ENCODE measurements at regions not wholly inside any gene's neighbourhood (a gene's known extent, or its start where the extent isn't known, plus 50 kb on each side); places are given as distances from the start of the nearest gene placed in this dataset.

DNA sequence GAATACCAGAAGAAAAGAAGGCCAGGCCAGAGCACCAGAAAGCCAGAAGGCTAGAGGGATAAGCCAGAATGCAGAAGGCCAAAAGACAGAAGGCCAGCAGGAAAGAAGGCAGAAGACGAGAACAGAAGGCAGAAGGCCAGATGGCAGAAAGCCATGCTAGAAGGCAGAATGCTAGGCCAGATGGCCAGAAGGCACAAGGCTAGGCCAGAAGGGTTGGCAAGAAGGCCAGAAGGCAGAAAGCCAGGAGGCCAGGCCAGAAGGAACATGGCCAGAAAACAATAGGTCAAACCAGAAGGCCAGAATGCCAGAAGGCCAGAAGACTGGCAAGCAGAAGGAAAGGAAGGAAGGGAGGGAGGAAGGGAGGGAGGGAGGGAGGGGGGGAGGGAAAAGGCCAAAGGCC lies 188.8 kb downstream of the TUBA3C start:
- TF ChIP-seq, protein P1, sequence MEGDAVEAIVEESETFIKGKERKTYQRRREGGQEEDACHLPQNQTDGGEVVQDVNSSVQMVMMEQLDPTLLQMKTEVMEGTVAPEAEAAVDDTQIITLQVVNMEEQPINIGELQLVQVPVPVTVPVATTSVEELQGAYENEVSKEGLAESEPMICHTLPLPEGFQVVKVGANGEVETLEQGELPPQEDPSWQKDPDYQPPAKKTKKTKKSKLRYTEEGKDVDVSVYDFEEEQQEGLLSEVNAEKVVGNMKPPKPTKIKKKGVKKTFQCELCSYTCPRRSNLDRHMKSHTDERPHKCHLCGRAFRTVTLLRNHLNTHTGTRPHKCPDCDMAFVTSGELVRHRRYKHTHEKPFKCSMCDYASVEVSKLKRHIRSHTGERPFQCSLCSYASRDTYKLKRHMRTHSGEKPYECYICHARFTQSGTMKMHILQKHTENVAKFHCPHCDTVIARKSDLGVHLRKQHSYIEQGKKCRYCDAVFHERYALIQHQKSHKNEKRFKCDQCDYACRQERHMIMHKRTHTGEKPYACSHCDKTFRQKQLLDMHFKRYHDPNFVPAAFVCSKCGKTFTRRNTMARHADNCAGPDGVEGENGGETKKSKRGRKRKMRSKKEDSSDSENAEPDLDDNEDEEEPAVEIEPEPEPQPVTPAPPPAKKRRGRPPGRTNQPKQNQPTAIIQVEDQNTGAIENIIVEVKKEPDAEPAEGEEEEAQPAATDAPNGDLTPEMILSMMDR (IDR thresholded peaks at IDR 0.05) = no peak
- no peaks in the 10 kb centered on the region for H3K4me1 ChIP-seq
- no peak for ATAC-seq
- H3K27ac ChIP-seq = no peak overlapping the region
- H3K27me3 ChIP-seq (ENCODE audit: low read depth) = no peaks in the 10 kb centered on the region
- intact Hi-C loops (cut with DNase I) = no loop called here
- no peak overlapping the region for H3K4me3 ChIP-seq
- no peak for DNase-seq
- H3K9me3 ChIP-seq = peaks cover 8% of the 10 kb centered on the region
- H3K36me3 ChIP-seq = no peaks in the 10 kb centered on the region

DNA sequence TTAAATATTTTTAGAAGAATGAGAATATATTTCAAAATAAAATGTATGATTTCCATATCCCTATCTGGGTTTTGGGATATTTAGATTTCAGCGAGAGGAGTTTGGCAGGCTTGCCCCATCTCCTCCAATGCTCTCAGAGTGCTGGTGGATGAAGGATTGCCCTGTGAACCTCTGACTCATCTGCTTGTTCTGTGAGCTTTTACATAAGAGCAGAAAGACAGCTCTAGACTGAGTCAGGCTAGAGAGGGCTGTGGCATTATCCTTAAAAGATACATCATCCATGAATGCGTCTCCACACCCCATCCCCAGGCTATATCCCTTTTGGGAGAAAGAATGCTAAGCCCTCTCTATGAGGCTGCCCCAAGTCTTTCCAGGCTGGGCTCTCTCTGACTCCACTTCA lies 190.6 kb downstream of the TUBA3C start:
- intact Hi-C loops (cut with DNase I) = no loop called here
- TF ChIP-seq, protein P1 (IDR thresholded peaks at IDR 0.05) = no peak
- Histone ChIP-seq H3K36me3 (no peaks in the 10 kb centered on the region), H3K27ac (no peak overlapping the region), H3K27me3 (ENCODE audit: low read depth) (no peaks in the 10 kb centered on the region), H3K4me1 (no peaks in the 10 kb centered on the region), H3K9me3 (peaks cover 8% of the 10 kb centered on the region), H3K4me3 (no peak overlapping the region)
- ATAC-seq (no peak), DNase-seq (no peak)

DNA sequence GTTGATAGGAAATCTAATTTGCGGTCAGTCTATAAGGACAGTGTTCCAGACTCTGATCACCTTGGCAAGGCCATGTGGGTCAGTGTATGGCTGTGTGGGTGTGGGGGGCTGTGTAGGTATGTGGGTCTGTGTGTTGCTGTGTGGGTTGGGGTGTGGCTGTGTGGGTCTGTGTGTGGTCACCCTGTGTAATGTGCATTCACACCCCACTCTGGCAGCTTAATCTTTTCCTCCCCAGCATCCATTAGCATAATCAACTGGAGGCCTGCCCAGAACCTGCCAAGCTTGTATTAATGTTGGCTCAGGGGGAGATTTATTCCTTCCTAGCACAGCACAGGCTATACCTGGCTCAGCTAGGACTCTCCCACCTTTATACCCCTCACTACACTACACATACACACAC lies 203.2 kb downstream of the TUBA3C start:
- intact Hi-C loops (cut with DNase I) = no loop called here
- H3K36me3 ChIP-seq = no peaks in the 10 kb centered on the region
- ATAC-seq (no peak), DNase-seq (no peak)
- no peak overlapping the region for H3K27ac ChIP-seq
- H3K9me3 ChIP-seq = no peaks in the 10 kb centered on the region
- H3K4me3 ChIP-seq = no peak overlapping the region
- H3K4me1 ChIP-seq = no peaks in the 10 kb centered on the region
- TF ChIP-seq, protein P1 (IDR thresholded peaks at IDR 0.05) = no peak
- no peaks in the 10 kb centered on the region for H3K27me3 ChIP-seq (ENCODE audit: low read depth)

DNA sequence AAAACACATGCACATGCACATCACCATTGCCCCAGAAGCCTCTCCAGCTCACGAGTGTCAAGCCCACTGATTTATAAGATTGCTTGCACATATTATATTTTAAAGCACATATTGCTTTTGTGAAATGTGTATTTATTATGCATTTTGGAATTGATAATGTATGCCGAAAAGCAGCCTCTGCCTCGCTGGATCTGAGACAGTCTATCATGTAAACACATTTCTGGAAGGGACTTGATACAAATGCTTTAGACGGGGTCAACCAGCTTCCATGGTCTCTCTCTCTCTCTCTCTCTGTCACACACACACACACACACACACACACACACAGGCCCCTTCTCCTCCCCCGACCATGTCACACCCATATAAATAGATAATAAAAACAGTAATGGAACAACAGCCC lies 203.8 kb downstream of the TUBA3C start:
- Histone ChIP-seq H3K27me3 (ENCODE audit: low read depth) (no peaks in the 10 kb centered on the region), H3K9me3 (no peaks in the 10 kb centered on the region), H3K4me1 (no peaks in the 10 kb centered on the region), H3K36me3 (no peaks in the 10 kb centered on the region), H3K27ac (no peak overlapping the region), H3K4me3 (no peak overlapping the region)
- no peak for DNase-seq
- TF ChIP-seq, protein P1 (IDR thresholded peaks at IDR 0.05) = no peak
- intact Hi-C loops (cut with DNase I) = no loop called here
- no peak for ATAC-seq

DNA sequence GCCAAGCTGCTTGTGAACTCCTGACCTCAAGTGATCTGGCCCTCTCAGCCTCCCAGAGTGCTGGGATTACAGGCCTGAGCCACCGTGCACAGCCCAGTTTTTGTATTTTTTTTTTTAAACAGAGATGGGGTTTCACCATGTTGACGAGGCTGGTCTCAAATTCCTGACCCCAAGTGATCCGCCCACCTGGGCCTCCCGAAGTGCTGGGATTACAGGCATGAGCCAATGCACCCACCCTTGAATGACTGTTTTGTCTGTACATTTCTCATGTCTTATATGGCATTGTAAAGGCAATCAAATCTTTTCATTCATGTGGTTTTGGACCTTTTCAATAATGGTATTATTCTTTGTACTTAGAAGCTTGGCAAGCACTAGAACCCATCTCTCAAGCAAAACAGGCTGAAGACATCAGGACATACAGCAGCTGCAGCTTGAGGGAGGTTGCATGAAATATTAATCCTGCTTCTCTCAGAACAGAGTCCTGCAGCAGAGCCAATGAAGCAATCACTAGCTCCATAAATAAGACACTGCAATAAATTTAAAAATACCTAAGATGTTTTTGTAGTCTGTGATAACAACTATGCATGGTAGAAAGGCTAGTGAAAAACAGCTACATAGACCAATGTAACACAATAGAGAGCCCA lies 209.9 kb downstream of the TUBA3C start:
- DNase-seq (no peak), ATAC-seq (no peak)
- TF ChIP-seq, protein P1 (IDR thresholded peaks at IDR 0.05) = no peak
- Histone ChIP-seq H3K4me1 (no peaks in the 10 kb centered on the region), H3K36me3 (no peaks in the 10 kb centered on the region), H3K27me3 (ENCODE audit: low read depth) (no peaks in the 10 kb centered on the region), H3K9me3 (no peaks in the 10 kb centered on the region), H3K4me3 (no peak overlapping the region), H3K27ac (no peak overlapping the region)
- intact Hi-C loops (cut with DNase I) = no loop called here

All from lower lobe of right lung (tissue), 2 donors.